HepG2 (cell line): ENCODE measurements at regions not wholly inside any gene's neighbourhood (a gene's known extent, or its start where the extent isn't known, plus 50 kb on each side); places are given as distances from the start of the nearest gene placed in this dataset.

Experiments
- ATAC-seq: fragments of 200-7000 bp; cut with Tn5 transposase; 3 replicates; pipeline ENCODE4 v1.9.1; 2020; ENCODE audit warnings: mild to moderate bottlenecking, moderate library complexity
- BruUV-seq: library from RNA; stranded (reverse); fragments of 400-500 nt; replicated peaks from 2 replicates; lab custom pipeline; 2021; lab: Mats Ljungman, UMichigan
- CTCF ChIA-PET: fragments of 300-600 bp; formaldehyde crosslinking; extraction: SDS; loops from one replicate; lab custom pipeline; 2021; ENCODE audit warnings: low total read pairs, inconsistent platforms, low intra/inter-chr PET ratio; lab: Yijun Ruan, JAX
- POLR2A ChIA-PET: fragments of 350-600 bp; sonication (Branson Sonifier 250); formaldehyde crosslinking; loops from one replicate; lab custom pipeline; 2020; ENCODE audit warnings: antibody characterized with exemption, inconsistent platforms; lab: Yijun Ruan, JAX
- DNase-seq: peaks from one replicate; pipeline ENCODE4 v3.0.0-alpha.2; 2015; ENCODE audit warnings: low spot score
- FAIRE-seq: peaks from 3 replicates; lab custom pipeline; 2011; peaks lifted over from hg19 to GRCh38; lab: Jason Lieb, UNC
- H2AFZ ChIP-seq: one replicate; pipeline ENCODE4 v1.6.1; 2011; ENCODE audit warnings: low read length, inconsistent platforms
- H3K27ac ChIP-seq: fragments of 300-600 bp; 3 replicates; pipeline ENCODE4 v1.8.0; 2011; ENCODE audit warnings: mixed run types, mild to moderate bottlenecking, mixed read lengths, low read length, inconsistent platforms; ENCODE audit not compliant: insufficient read depth; ENCODE audit errors: extremely low read length
- H3K27me3 ChIP-seq, 2 experiments: fragments of 200-600 bp in 1 of 2; 2 replicates in 1 of 2; 3 replicates in 1 of 2; pipeline versions ENCODE4 v1.6.0 to v1.8.0; 2011; ENCODE audit warnings: low read length in 2 of 2, mild to moderate bottlenecking in 2 of 2, moderate library complexity in 2 of 2, inconsistent platforms in 1 of 2; ENCODE audit not compliant: insufficient read depth in 2 of 2, control insufficient read depth in 1 of 2
- H3K36me3 ChIP-seq, 2 experiments: fragments of 200-600 bp in 1 of 2; replicated peaks in 1 of 2; 2 replicates in 1 of 2; 3 replicates in 1 of 2; pipeline versions ENCODE4 v1.5.1 to v1.8.0; 2011; ENCODE audit warnings: low read length in 2 of 2, inconsistent platforms in 1 of 2; ENCODE audit not compliant: insufficient read depth in 2 of 2, control insufficient read depth in 1 of 2
- H3K4me1 ChIP-seq: 2 replicates; pipeline ENCODE4 v1.5.1; 2012; ENCODE audit warnings: low read length, inconsistent platforms; ENCODE audit not compliant: insufficient read depth
- H3K4me2 ChIP-seq: 2 replicates; pipeline ENCODE4 v1.6.0; 2011; ENCODE audit warnings: low read depth, low read length, inconsistent platforms
- H3K4me3 ChIP-seq, 3 experiments: fragments of 200-600 bp in 1 of 3; sonication (generic), shearing (Covaris generic) in 1 of 3; replicated peaks in 1 of 3; 2 replicates each; pipeline ENCODE4 v1.5.1; 2011 to 2016; ENCODE audit warnings: low read length in 3 of 3, inconsistent platforms in 2 of 3, low read depth in 2 of 3, mild to moderate bottlenecking in 2 of 3, control low read depth in 1 of 3, mixed read lengths in 1 of 3; ENCODE audit not compliant: insufficient read depth in 1 of 3
- H3K79me2 ChIP-seq: one replicate; pipeline ENCODE4 v1.6.1; 2011; ENCODE audit warnings: low read length, inconsistent platforms; ENCODE audit not compliant: insufficient read depth
- H3K9ac ChIP-seq: 2 replicates; pipeline ENCODE4 v1.6.0; 2011; ENCODE audit warnings: mild to moderate bottlenecking, low read depth, low read length, inconsistent platforms; ENCODE audit not compliant: insufficient read depth
- H3K9me3 ChIP-seq: 2 replicates; pipeline ENCODE4 v1.5.1; 2012; ENCODE audit warnings: mild to moderate bottlenecking, low read length
- H4K20me1 ChIP-seq: 2 replicates; pipeline ENCODE4 v1.6.0; 2011; ENCODE audit warnings: inconsistent platforms, mild to moderate bottlenecking, low read length, moderate library complexity; ENCODE audit not compliant: insufficient read depth
- AKNA ChIP-seq: sonication (generic); formaldehyde crosslinking; IDR thresholded peaks from 2 replicates; pipeline ENCODE4 v1.4.0; 2020; ENCODE audit warnings: missing genetic modification reagents, borderline replicate concordance
- ARID2 ChIP-seq: sonication (generic); formaldehyde crosslinking; IDR thresholded peaks from 2 replicates; pipeline ENCODE4 v1.8.1; 2022; ENCODE audit warnings: mild to moderate bottlenecking, missing genetic modification reagents, borderline replicate concordance
- CEBPB ChIP-seq: IDR thresholded peaks from 2 replicates; pipeline ENCODE4 v1.6.1; 2011; ENCODE audit warnings: low read depth, low read length, improper control_type of control experiment, borderline replicate concordance
- GTF2F1 ChIP-seq: fragments of 150-350 bp; IDR thresholded peaks from 2 replicates; pipeline ENCODE4 v1.6.1; 2014; ENCODE audit warnings: low read length
- POGZ ChIP-seq: sonication (generic); formaldehyde crosslinking; IDR thresholded peaks from 2 replicates; pipeline ENCODE4 v1.4.0; 2020; ENCODE audit warnings: mild to moderate bottlenecking, missing genetic modification reagents
- ZBTB1 ChIP-seq: sonication (generic); formaldehyde crosslinking; IDR thresholded peaks from 2 replicates; pipeline ENCODE4 v1.4.0; 2020; ENCODE audit warnings: missing genetic modification reagents, borderline replicate concordance
- ZBTB38 ChIP-seq: sonication (generic); formaldehyde crosslinking; IDR thresholded peaks from 2 replicates; pipeline ENCODE4 v1.5.1; 2020; ENCODE audit warnings: mild to moderate bottlenecking, missing genetic modification reagents
- ZNF543 ChIP-seq: sonication (generic); formaldehyde crosslinking; IDR thresholded peaks from 2 replicates; pipeline ENCODE4 v1.4.0; 2020; ENCODE audit warnings: mild to moderate bottlenecking, missing genetic modification reagents
- WGBS: methylation state at CpG from one replicate; pipeline ENCODE4 v1.1.6; 2017; ENCODE audit warnings: low lambda C conversion rate; 5-methylcytosine and 5-hydroxymethylcytosine counted together
- in situ Hi-C: cut with HindIII; loops from 2 replicates; pipeline ENCODE4 v1.10.0; 2017; ENCODE audit warnings: low pct_unique_long_range_greater_than_20kb; ENCODE audit not compliant: extremely low pct_ligation_motif_present
- intact Hi-C: fragments of 100-400 bp; cut with micrococcal nuclease; formaldehyde crosslinking; loops from one replicate; pipeline ENCODE4 v1.10.0; 2022; ENCODE audit not compliant: unreplicated experiment
- TF ChIP-seq, protein P1 (sequence below): sonication (generic); formaldehyde crosslinking; IDR thresholded peaks from 2 replicates; pipeline ENCODE4 v1.9.0; 2021; ENCODE audit warnings: missing genetic modification reagents, mild to moderate bottlenecking, borderline replicate concordance
- TF ChIP-seq, protein P2 (sequence below): sonication (generic); formaldehyde crosslinking; IDR thresholded peaks from 2 replicates; pipeline ENCODE4 v1.5.1; 2020; ENCODE audit warnings: mild to moderate bottlenecking, missing genetic modification reagents, moderate library complexity
- TF ChIP-seq, protein P3 (sequence below): sonication (generic); formaldehyde crosslinking; IDR thresholded peaks from 2 replicates; pipeline ENCODE4 v1.5.0; 2020; ENCODE audit warnings: mild to moderate bottlenecking, missing genetic modification reagents, borderline replicate concordance
- TF ChIP-seq, protein P4 (sequence below): sonication (generic); formaldehyde crosslinking; IDR thresholded peaks from 2 replicates; pipeline ENCODE4 v1.5.1; 2020; ENCODE audit warnings: missing genetic modification reagents, mild to moderate bottlenecking, borderline replicate concordance

DNA sequence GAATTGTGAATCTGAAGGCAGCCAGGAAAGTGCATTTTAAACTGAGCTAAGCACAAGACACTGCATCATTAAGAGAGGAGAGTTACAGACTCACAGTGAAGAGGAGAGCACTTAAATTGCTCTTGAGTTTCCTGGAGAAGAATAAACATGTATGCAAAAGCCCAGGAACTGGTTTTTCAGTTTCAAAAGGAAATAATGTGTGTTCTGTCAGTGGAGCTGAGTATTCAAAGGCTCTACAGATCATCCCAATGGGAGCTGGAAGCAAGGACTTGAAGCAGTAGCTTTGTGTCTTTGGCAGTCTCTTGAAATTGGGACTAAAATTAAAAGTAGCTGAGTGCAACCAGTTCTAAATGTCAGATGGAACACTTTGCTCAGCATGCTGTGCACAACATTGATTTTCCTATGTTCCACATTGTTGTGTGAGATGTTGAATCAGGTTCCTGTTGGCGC, 147.5 kb upstream of the ANK2 start:
- FAIRE-seq (no peak), DNase-seq (no peak), ATAC-seq (no peak)
- Histone ChIP-seq H3K4me1 (peaks cover 27% of the 10 kb centered on the region), H3K4me2 (no peak overlapping the region), H3K36me3 (no peaks in the 10 kb centered on the region), H3K9ac (no peak overlapping the region), H3K4me3 (no peak overlapping the region), H2AFZ (no peak overlapping the region), H3K79me2 (no peaks in the 10 kb centered on the region), H4K20me1 (no peaks in the 10 kb centered on the region), H3K9me3 (no peaks in the 10 kb centered on the region), H3K27ac (no peak overlapping the region), H3K27me3 (no peaks in the 10 kb centered on the region)
- ChIA-PET CTCF (no interaction called here), POLR2A (no interaction called here)
- no TSS peak for BruUV-seq
- intact Hi-C loops: no loop called here
- in situ Hi-C loops: no loop called here
- 100% methylated on average over 1 of the region's 1 CpG for WGBS
- TF ChIP-seq, protein P1, sequence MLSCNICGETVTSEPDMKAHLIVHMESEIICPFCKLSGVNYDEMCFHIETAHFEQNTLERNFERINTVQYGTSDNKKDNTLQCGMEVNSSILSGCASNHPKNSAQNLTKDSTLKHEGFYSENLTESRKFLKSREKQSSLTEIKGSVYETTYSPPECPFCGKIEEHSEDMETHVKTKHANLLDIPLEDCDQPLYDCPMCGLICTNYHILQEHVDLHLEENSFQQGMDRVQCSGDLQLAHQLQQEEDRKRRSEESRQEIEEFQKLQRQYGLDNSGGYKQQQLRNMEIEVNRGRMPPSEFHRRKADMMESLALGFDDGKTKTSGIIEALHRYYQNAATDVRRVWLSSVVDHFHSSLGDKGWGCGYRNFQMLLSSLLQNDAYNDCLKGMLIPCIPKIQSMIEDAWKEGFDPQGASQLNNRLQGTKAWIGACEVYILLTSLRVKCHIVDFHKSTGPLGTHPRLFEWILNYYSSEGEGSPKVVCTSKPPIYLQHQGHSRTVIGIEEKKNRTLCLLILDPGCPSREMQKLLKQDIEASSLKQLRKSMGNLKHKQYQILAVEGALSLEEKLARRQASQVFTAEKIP: no peak
- TF ChIP-seq, protein P2, sequence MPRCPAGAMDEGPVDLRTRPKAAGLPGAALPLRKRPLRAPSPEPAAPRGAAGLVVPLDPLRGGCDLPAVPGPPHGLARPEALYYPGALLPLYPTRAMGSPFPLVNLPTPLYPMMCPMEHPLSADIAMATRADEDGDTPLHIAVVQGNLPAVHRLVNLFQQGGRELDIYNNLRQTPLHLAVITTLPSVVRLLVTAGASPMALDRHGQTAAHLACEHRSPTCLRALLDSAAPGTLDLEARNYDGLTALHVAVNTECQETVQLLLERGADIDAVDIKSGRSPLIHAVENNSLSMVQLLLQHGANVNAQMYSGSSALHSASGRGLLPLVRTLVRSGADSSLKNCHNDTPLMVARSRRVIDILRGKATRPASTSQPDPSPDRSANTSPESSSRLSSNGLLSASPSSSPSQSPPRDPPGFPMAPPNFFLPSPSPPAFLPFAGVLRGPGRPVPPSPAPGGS (CRISPR knock-in tag): no peak
- TF ChIP-seq ZBTB1 (CRISPR knock-in tag): no peak
- no peak for TF ChIP-seq ARID2
- no peak for TF ChIP-seq AKNA (CRISPR knock-in tag)
- no peak for TF ChIP-seq CEBPB
- TF ChIP-seq, protein P3, sequence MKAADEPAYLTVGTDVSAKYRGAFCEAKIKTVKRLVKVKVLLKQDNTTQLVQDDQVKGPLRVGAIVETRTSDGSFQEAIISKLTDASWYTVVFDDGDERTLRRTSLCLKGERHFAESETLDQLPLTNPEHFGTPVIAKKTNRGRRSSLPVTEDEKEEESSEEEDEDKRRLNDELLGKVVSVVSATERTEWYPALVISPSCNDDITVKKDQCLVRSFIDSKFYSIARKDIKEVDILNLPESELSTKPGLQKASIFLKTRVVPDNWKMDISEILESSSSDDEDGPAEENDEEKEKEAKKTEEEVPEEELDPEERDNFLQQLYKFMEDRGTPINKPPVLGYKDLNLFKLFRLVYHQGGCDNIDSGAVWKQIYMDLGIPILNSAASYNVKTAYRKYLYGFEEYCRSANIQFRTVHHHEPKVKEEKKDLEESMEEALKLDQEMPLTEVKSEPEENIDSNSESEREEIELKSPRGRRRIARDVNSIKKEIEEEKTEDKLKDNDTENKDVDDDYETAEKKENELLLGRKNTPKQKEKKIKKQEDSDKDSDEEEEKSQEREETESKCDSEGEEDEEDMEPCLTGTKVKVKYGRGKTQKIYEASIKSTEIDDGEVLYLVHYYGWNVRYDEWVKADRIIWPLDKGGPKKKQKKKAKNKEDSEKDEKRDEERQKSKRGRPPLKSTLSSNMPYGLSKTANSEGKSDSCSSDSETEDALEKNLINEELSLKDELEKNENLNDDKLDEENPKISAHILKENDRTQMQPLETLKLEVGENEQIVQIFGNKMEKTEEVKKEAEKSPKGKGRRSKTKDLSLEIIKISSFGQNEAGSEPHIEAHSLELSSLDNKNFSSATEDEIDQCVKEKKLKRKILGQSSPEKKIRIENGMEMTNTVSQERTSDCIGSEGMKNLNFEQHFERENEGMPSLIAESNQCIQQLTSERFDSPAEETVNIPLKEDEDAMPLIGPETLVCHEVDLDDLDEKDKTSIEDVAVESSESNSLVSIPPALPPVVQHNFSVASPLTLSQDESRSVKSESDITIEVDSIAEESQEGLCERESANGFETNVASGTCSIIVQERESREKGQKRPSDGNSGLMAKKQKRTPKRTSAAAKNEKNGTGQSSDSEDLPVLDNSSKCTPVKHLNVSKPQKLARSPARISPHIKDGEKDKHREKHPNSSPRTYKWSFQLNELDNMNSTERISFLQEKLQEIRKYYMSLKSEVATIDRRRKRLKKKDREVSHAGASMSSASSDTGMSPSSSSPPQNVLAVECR (CRISPR knock-in tag): no peak
- no peak for TF ChIP-seq POGZ (CRISPR knock-in tag)
- no peak for TF ChIP-seq ZNF543 (CRISPR knock-in tag)
- TF ChIP-seq, protein P4, sequence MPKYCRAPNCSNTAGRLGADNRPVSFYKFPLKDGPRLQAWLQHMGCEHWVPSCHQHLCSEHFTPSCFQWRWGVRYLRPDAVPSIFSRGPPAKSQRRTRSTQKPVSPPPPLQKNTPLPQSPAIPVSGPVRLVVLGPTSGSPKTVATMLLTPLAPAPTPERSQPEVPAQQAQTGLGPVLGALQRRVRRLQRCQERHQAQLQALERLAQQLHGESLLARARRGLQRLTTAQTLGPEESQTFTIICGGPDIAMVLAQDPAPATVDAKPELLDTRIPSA (CRISPR knock-in tag): no peak
- no peak for TF ChIP-seq GTF2F1
- TF ChIP-seq ZBTB38 (CRISPR knock-in tag): no peak
